ENCODE measurements at regions not wholly inside any gene's neighbourhood (a gene's known extent, or its start where the extent isn't known, plus 50 kb on each side); places are given as distances from the start of the nearest gene placed in this dataset.

- no peak for TF ChIP-seq CTCF (IDR thresholded peaks at IDR 0.05; ENCODE audit: control insufficient read depth, extremely low read depth, insufficient read depth)
- DNase-seq (ENCODE audit: low read depth): no peak
- no peak overlapping the region for H3K4me3 ChIP-seq (ENCODE audit: low read depth, low read length)
These were observed 107.8 kb upstream of the ESR1 start for GRCh38 chr6:151699719-151700118.

DNA sequence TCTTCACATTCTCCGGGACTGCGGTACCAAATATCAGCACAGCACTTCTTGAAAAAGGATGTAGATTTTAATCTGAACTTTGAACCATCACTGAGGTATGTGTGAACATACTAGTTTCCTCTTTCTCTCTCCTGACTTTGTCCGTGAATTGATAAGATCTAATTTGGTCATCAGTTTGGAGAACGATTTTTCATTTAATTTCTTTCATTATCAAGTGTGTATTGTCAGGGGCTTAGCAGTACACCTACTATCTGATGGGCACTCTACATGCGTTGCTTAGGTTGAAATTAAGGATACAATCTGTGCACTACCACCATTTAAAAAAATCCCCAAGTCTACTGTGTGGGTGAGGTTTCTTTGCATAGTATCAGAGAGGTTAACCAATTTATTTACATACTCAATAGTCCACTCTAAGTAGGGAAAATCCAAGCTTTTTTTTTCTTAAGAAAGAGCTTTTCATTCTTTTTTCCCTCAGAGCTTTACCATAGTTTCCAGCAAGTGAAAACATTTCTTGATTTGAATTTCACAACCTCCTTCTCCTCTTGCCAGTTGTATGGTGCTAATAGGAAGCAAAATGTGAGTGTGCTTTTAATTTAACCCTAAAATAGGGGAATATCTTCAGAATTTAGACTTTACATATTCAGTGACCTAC lies 105.4 kb upstream of the ESR1 start:
- no peak overlapping the region for H3K4me3 ChIP-seq (ENCODE audit: low read depth, low read length)
- no peak for DNase-seq (ENCODE audit: low read depth)

DNA sequence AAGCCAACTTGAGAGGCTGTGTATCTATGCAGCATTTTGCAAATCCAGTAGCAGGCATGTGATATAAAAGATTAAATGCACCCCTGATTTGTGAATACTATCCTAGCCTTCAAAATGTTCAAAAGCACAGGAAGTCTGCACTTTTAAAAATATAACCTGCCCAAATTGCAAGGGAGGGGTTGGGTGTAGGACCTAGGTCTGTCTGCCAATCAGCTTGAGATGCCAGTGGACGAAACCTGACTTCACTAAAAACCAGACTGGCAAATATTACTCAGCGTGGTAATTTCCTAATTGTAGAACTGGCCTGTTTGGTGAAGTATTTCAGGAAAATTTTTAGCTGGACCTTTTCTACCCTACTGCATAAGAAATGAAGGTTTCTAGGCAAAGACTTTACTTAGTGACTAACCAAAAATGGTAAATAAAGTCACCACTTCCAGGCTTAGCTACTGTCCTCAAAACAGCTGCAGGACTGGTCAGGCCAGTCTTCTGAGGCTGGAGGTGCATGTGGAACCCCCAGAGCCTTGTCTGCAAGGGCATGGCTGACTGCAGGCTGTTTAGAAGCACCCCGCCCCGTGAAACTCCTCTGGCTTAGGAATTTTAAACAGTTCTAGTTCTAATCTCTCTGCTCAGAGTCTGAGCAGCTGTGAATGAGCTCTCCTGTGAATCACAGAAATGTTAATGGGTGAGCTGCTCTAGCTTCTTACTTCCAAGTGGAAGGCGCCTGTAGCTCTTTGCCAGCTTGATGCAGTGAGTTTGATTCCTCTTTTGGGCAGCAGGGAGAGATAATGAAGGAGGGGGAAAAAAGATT lies 104.4 kb upstream of the ESR1 start:
- no peak for TF ChIP-seq CTCF (IDR thresholded peaks at IDR 0.05; ENCODE audit: control insufficient read depth, extremely low read depth, insufficient read depth)
- no peak for DNase-seq (ENCODE audit: low read depth)
- no peak overlapping the region for H3K4me3 ChIP-seq (ENCODE audit: low read depth, low read length)

More for the DNA sequence above, 105.4 kb upstream of the ESR1 start:
- TF ChIP-seq CTCF (IDR thresholded peaks at IDR 0.05; ENCODE audit: control insufficient read depth, extremely low read depth, insufficient read depth): no peak

DNA sequence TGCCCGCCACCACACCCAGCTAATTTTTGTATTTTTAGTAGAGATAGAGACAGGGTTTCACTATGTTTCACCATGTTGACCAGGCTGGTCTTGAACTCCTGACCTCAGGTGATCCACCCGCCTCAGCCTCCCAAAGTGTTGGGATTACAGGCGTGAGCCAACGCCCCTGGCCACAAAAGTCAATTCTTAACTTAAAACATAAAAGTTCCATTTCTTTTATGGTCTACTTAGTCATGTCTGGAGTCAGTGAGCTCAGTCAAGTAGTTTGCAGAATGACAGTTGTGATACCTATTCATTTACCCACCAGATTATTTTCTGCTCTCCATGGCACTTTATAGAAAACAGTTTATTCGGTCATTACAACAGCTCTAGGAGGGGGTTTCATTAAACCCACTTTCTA lies 103.1 kb upstream of the ESR1 start:
- TF ChIP-seq CTCF (IDR thresholded peaks at IDR 0.05; ENCODE audit: control insufficient read depth, extremely low read depth, insufficient read depth): no peak
- DNase-seq (ENCODE audit: low read depth): no peak
- no peak overlapping the region for H3K4me3 ChIP-seq (ENCODE audit: low read depth, low read length)

DNA sequence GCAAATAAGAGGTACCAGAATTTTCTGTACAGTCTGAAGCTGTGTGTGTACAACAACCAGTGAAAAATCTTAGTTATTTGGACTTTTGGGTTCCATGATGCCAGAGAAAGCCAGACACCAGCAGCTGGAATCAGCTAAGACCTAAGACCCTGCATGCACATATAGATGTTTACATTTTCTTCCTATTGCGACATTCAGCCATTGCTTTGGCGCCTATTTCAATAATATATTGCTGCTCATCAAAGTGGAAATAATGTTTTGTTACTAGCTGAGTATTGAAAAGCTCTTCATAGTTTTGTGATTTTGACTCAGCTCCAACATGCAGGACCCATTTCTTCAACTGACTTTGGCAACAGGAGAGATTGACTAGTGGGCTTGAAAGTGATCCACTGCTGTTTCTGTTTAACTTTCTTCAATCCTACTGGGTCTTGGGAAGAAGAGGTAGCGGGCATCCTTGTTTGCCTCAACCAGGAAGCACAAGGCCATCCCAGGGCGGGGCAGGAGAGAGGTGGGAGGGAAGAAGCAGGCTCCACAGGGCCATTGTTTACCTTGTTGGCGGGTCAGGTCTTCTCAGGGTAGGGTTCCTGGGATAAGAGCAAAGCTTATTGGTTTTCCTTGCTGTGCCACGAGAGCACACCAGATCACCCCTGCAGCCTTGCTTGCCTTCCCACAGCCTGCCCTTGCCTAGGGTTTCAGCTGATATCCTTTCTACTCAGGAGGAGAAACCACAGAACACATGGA lies 101.3 kb upstream of the ESR1 start:
- no peak for DNase-seq (ENCODE audit: low read depth)
- no peak overlapping the region for H3K4me3 ChIP-seq (ENCODE audit: low read depth, low read length)
- no peak for TF ChIP-seq CTCF (IDR thresholded peaks at IDR 0.05; ENCODE audit: control insufficient read depth, extremely low read depth, insufficient read depth)

DNA sequence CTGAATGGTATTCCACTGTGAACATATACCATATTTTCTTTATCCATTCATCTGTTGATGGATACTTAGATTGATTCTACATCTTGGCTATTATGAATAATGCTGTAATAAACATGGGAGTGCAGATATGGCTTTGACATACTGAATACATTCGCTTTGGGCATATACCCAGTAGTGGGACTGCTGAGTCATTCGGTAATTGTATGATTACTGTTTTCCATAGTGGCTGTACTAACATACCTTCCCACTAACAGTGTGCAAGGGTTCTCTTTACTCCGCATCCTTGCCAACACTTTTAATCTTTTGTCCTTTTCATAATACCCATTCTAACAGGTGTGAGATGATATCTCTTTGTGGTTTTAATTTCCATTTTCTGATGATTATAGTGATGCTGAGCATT lies 98.2 kb upstream of the ESR1 start:
- no peak overlapping the region for H3K4me3 ChIP-seq (ENCODE audit: low read depth, low read length)
- no peak for DNase-seq (ENCODE audit: low read depth)
- no peak for TF ChIP-seq CTCF (IDR thresholded peaks at IDR 0.05; ENCODE audit: control insufficient read depth, extremely low read depth, insufficient read depth)
